Spinal cord (tissue), 9 donors: ENCODE measurements at regions not wholly inside any gene's neighbourhood (a gene's known extent, or its start where the extent isn't known, plus 50 kb on each side); places are given as distances from the start of the nearest gene placed in this dataset.

Experiments
- DNase-seq, 6 donors: peaks; one replicate each; pipeline versions ENCODE4 v3.0.0 to v3.0.0-alpha.2; 2013 to 2015; ENCODE audit warnings: low spot score in 6 of 6, low read depth in 4 of 6
- H3K27ac ChIP-seq: one replicate; pipeline ENCODE4 v1.5.1; 2013; ENCODE audit warnings: low read depth, low read length, control low read depth
- H3K27me3 ChIP-seq: one replicate; pipeline ENCODE4 v1.6.1; 2013; ENCODE audit warnings: low read length; ENCODE audit not compliant: control insufficient read depth, insufficient read depth
- H3K36me3 ChIP-seq: one replicate; pipeline ENCODE4 v1.6.1; 2013; ENCODE audit warnings: low read length; ENCODE audit not compliant: control insufficient read depth, insufficient read depth
- H3K4me1 ChIP-seq: one replicate; pipeline ENCODE4 v1.6.1; 2013; ENCODE audit warnings: low read length; ENCODE audit not compliant: control insufficient read depth, insufficient read depth
- H3K4me3 ChIP-seq: one replicate; pipeline ENCODE4 v1.5.1; 2013; ENCODE audit warnings: low read depth, low read length, control low read depth
- H3K9me3 ChIP-seq: one replicate; pipeline ENCODE4 v1.6.1; 2013; ENCODE audit warnings: low read length; ENCODE audit not compliant: control insufficient read depth, insufficient read depth
- WGBS: methylation state at CpG from one replicate; pipeline ENCODE4 v1.1.5; 2013; ENCODE audit warnings: missing lambda C conversion rate; ENCODE audit not compliant: insufficient coverage; 5-methylcytosine and 5-hydroxymethylcytosine counted together
- donor health status: healthy.

DNA sequence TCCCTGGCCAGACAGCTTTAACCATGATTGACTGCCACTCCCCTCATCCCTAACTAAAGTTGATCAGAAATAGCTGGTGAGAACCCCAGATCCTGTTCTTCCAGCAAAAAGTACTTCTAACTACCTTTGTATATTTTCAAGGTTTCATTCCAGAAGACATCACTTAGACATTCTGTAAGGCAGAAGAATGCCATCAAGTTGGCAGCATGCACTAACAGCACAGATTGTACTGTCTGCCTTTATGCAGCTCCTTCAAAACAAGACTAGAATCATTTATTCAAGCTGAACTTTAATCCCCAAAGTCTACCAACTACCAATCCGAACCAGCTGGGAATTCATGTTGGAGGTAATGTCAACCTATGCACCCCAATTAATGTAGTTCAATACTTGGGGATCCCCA lies 167.6 kb upstream of the KLHL1 start:
- no peaks in the 10 kb centered on the region for H3K36me3 ChIP-seq
- no CpG with 5 or more reads among the region's 1 CpG for WGBS
- H3K4me3 ChIP-seq: no peak overlapping the region
- H3K4me1 ChIP-seq: no peaks in the 10 kb centered on the region
- no peak overlapping the region for H3K27ac ChIP-seq
- peak in 1 of 6 donors; percentile 65 for DNase-seq
- no peaks in the 10 kb centered on the region for H3K27me3 ChIP-seq
- H3K9me3 ChIP-seq: no peaks in the 10 kb centered on the region

DNA sequence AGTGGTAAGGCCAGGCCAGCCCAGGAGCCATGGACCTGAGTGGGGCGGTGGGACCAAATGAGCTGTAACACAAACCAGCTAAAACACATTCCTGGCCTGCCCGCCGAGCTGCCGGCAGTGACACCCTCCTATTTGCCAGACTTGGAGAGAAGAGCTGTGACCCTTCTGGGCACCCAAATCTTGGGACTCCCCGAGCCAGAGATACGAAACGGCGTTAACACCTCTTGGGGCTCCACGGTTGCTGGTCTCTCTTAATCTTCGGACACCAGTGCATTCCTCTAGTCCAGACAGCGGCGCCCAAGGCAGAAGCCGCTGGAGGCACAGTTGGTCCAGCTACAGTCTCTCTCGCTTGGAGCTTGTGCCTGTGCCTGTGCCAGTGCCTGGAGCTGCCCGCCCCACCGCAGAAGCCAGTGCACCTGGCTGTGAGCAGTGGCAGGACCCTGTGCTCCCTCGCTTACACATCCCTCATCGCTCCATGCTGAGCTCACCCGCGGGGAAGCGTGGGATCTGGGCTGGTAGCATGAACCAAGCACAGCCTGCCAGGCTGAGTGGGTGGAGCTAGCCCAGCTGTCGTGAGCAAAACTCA lies 147.2 kb upstream of the KLHL1 start:
- Histone ChIP-seq H3K36me3 (no peaks in the 10 kb centered on the region), H3K9me3 (no peaks in the 10 kb centered on the region), H3K27ac (no peak overlapping the region), H3K4me3 (no peak overlapping the region), H3K27me3 (no peaks in the 10 kb centered on the region), H3K4me1 (no peaks in the 10 kb centered on the region)
- 93% methylated on average over 20 of the region's 22 CpGs for WGBS
- no peak for DNase-seq

DNA sequence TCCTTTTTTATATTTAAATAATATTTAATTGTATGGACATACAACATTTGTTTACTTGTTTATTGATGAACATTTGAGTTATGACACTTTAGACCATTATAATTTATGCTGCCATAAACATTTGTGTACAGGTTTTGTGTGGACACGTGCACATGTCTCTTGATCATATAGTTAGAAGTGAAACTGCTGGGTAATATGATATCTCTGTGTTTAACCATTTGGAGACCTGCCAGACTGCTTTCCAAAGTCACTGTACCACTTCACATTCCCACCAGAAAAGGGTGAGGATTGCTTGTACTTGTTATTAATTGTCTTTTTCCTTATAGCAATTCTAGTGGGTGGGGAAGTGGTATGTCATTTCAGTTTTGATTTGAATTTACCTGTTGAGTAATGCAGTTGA lies 145.6 kb upstream of the KLHL1 start:
- Histone ChIP-seq H3K4me1 (no peaks in the 10 kb centered on the region), H3K27ac (no peak overlapping the region), H3K27me3 (no peaks in the 10 kb centered on the region), H3K36me3 (no peaks in the 10 kb centered on the region), H3K4me3 (no peak overlapping the region), H3K9me3 (no peaks in the 10 kb centered on the region)
- DNase-seq: no peak
- WGBS: no CpG with 5 or more reads among the region's 1 CpG

DNA sequence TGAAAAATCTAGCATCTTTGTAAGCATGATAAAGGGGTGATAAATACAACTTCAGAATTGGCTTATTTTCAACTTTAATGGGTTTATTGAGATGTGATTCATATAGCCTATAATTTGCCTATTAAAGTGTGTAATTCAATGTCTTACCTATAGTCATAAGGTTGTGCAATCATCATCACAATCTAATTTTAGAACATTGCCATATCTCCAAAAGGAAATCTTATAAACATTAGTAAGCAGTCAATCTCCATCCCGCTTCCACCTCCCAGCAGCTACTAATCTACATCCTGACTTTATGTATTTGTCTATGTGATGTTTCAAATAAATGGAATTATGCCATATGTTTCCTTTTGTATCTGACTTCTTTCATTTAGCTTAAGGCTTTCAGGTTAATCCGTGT lies 145.2 kb upstream of the KLHL1 start:
- Histone ChIP-seq H3K9me3 (no peaks in the 10 kb centered on the region), H3K27ac (no peak overlapping the region), H3K4me3 (no peak overlapping the region), H3K36me3 (no peaks in the 10 kb centered on the region), H3K27me3 (no peaks in the 10 kb centered on the region), H3K4me1 (no peaks in the 10 kb centered on the region)
- no peak for DNase-seq
- WGBS: no CpG with 5 or more reads among the region's 2 CpGs

DNA sequence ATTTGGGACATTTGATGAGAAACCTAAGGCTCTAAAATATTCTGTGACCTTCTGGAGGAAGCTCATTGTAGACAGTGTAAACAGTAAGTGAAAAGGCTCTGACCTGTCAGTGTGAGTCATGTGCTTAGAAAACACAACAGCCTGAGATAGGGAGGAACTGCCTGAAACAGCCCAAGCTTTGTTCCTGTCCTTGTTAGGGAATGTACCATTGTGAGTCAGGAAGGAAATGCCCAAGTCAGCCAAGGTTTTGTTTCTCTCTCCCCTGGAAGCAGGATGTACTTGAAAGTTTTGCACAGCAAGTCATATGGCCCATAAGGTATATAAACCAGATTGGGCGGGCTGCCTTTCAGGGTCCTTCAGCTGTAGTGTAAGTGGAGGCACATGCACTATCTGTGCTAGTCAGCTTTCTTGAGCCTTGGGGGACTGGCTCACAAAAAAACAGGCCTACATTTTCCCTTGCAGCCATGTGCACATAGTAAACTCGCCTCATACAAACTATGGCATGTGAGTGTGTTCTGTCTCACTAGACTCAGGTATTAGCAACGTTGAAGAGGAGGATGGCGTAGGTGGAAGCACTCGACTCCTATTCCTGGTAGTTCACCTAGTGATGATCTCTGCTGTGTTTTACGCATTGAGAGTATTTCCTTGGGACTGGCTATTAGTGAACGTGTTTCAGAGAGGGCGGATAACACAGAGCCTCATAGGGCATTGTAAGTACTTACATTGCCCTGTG lies 141.2 kb upstream of the KLHL1 start:
- WGBS: 89% methylated on average over 7 of the region's 8 CpGs
- no peak for DNase-seq

DNA sequence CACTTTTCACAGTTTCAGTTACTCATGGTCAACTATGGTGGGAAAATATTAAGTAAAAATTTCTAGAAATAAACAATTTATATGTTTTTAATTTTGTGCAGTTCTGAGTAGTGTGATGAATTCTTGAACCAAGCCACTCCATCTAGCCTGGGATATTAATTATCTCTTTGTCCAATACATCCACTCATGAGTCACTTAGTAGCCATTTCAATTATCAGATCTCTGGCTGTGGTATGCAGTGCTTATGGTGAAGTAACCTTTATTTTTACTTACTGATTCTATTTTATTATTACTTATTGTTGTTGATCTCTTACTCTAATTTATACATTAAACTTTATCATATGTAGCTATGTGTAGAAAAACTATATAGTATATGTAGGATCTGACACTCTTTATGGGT lies 128.9 kb upstream of the KLHL1 start:
- no peaks in the 10 kb centered on the region for H3K27me3 ChIP-seq
- H3K9me3 ChIP-seq: no peaks in the 10 kb centered on the region
- no peaks in the 10 kb centered on the region for H3K36me3 ChIP-seq
- no peak overlapping the region for H3K4me3 ChIP-seq
- no peaks in the 10 kb centered on the region for H3K4me1 ChIP-seq
- no peak overlapping the region for H3K27ac ChIP-seq
- DNase-seq: no peak

More for the DNA sequence above, 141.2 kb upstream of the KLHL1 start:
- H3K27ac ChIP-seq: no peak overlapping the region
- no peaks in the 10 kb centered on the region for H3K36me3 ChIP-seq
- H3K27me3 ChIP-seq: no peaks in the 10 kb centered on the region
- no peaks in the 10 kb centered on the region for H3K9me3 ChIP-seq
- H3K4me1 ChIP-seq: no peaks in the 10 kb centered on the region
- no peak overlapping the region for H3K4me3 ChIP-seq

DNA sequence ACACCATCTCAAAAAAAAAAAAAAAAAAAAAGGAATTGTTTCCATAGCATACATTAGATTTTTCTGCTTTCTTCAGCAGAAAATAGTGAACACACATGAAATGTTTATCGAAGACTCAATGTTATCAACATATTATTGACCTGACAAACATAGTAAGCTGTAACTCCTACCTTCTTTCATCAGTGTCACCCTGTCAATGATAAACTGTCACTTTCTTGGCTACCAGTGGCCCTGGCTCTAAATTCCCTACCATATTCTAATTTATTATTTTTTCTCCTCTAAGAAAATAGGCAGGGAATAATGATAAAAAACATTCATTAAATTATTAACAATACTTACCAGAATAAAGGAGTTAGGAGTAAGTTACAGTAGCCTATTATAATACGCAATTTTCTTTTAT lies 127.3 kb upstream of the KLHL1 start:
- DNase-seq: no peak
- no peaks in the 10 kb centered on the region for H3K4me1 ChIP-seq

DNA sequence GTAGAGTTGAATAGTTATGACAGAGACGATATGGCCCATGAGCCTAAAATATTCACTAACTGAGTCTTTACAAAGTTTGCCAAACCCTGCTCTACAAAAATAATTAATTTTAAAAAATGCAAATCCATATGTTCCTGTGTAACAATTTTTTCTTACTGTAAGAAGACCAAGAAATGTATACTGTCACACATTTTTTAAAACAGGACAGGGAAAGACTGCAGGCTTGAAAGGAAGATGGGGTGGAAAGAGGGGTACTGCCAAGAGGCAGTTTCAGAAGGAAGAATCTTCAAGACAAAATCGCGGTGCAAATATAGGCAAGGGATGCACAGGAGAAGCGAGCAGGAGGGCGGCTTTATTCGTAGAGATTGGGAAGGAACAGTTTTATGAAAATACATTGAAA lies 115.7 kb upstream of the KLHL1 start:
- Histone ChIP-seq H3K4me1 (no peaks in the 10 kb centered on the region), H3K36me3 (no peaks in the 10 kb centered on the region), H3K9me3 (no peaks in the 10 kb centered on the region), H3K4me3 (no peak overlapping the region), H3K27me3 (no peaks in the 10 kb centered on the region), H3K27ac (no peak overlapping the region)
- peak in 1 of 6 donors; percentile 79 for DNase-seq
- WGBS: 88% methylated on average over 5 of the region's 6 CpGs

More for the DNA sequence above, 127.3 kb upstream of the KLHL1 start:
- H3K36me3 ChIP-seq: no peaks in the 10 kb centered on the region
- no peak overlapping the region for H3K27ac ChIP-seq
- no peak overlapping the region for H3K4me3 ChIP-seq
- no peaks in the 10 kb centered on the region for H3K9me3 ChIP-seq
- WGBS: 89% methylated on average over 1 of the region's 2 CpGs
- no peaks in the 10 kb centered on the region for H3K27me3 ChIP-seq

DNA sequence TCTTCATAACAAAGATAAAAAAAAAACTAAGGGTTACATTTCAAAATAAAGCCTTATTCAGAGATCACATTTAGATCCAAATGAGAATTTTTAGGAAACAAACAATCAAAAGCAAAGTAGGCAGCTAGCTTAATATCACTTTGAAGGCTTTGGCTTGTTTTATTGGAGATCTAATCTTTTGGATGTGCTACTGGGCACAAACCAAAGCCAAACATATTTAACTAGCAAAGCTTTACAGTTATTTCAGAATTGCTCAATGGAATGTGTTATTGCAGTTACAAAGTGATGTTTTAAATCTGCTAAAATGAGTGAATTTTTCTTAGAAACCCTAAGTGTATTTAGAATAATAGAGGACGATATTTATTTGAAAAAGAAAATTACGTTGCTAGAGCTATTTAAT lies 114.7 kb upstream of the KLHL1 start:
- Histone ChIP-seq H3K4me1 (no peaks in the 10 kb centered on the region), H3K27me3 (no peaks in the 10 kb centered on the region), H3K27ac (no peak overlapping the region), H3K9me3 (no peaks in the 10 kb centered on the region), H3K36me3 (no peaks in the 10 kb centered on the region), H3K4me3 (no peak overlapping the region)
- peak in 1 of 6 donors; percentile 72 for DNase-seq
- no CpG with 5 or more reads among the region's 2 CpGs for WGBS

DNA sequence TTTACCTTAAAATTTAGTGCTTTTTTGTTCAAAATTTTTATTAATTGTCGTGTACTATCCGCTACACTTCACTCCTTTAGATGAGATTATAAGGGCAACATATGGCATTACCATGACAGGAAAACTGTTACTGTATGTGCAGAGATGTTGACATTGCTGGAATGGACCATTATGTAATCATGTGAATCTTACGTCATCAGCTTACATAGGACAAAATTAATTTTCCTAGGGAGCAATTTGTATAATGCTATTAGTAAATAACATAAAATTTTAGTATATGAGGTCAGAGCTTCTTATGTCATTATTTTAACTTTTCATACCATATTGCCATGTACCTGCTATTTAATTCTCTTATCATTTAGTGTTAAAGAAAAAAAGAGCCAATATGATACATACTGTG lies 110.4 kb upstream of the KLHL1 start:
- no CpG with 5 or more reads among the region's 3 CpGs for WGBS
- no peaks in the 10 kb centered on the region for H3K27me3 ChIP-seq
- no peak overlapping the region for H3K4me3 ChIP-seq
- no peaks in the 10 kb centered on the region for H3K36me3 ChIP-seq
- no peaks in the 10 kb centered on the region for H3K4me1 ChIP-seq
- no peak for DNase-seq
- no peaks in the 10 kb centered on the region for H3K9me3 ChIP-seq
- no peak overlapping the region for H3K27ac ChIP-seq
